Keratinocyte (primary cell): ENCODE measurements at regions not wholly inside any gene's neighbourhood (a gene's known extent, or its start where the extent isn't known, plus 50 kb on each side); places are given as distances from the start of the nearest gene placed in this dataset.

ENCODE experiments used
- DNase-seq: peaks from one replicate; pipeline ENCODE4 v3.0.0-alpha.2; 2011; ENCODE audit warnings: low read depth, missing footprints, low spot score
- FAIRE-seq: peaks from 2 replicates; lab custom pipeline; 2011; peaks lifted over from hg19 to GRCh38; lab: Jason Lieb, UNC
- H2AFZ ChIP-seq: 2 replicates; pipeline ENCODE4 v1.6.0; 2012; ENCODE audit warnings: low read length, control low read depth, inconsistent platforms; ENCODE audit not compliant: control insufficient read depth
- H3K27ac ChIP-seq: 2 replicates; pipeline ENCODE4 v1.5.1; 2011; ENCODE audit warnings: low read length; ENCODE audit not compliant: control insufficient read depth, insufficient read depth
- H3K27me3 ChIP-seq: 3 replicates; pipeline ENCODE4 v1.6.0; 2011; ENCODE audit warnings: low read length; ENCODE audit not compliant: control insufficient read depth, insufficient read depth; ENCODE audit errors: extremely low read depth
- H3K36me3 ChIP-seq, 2 experiments: 2 replicates in 1 of 2; 3 replicates in 1 of 2; pipeline ENCODE4 v1.5.1; 2011; ENCODE audit warnings: low read length in 2 of 2, mild to moderate bottlenecking in 1 of 2; ENCODE audit not compliant: control insufficient read depth in 2 of 2, insufficient read depth in 2 of 2; ENCODE audit errors: extremely low read depth in 1 of 2
- H3K4me1 ChIP-seq: 3 replicates; pipeline ENCODE4 v1.5.1; 2011; ENCODE audit warnings: low read length; ENCODE audit not compliant: control insufficient read depth, insufficient read depth; ENCODE audit errors: extremely low read depth
- H3K4me2 ChIP-seq: 3 replicates; pipeline ENCODE4 v1.6.0; 2011; ENCODE audit warnings: low read depth, low read length; ENCODE audit not compliant: control insufficient read depth, insufficient read depth; ENCODE audit errors: extremely low read depth
- H3K4me3 ChIP-seq, 3 experiments: fragments of 200-600 bp in 1 of 3; sonication (generic) in 1 of 3; 2 replicates in 2 of 3; 3 replicates in 1 of 3; pipeline ENCODE4 v1.5.1; 2011 to 2016; ENCODE audit warnings: low read length in 3 of 3, mild to moderate bottlenecking in 3 of 3, control low read depth in 2 of 3, inconsistent platforms in 1 of 3, low read depth in 1 of 3, mixed read lengths in 1 of 3, mixed run types in 1 of 3, moderate library complexity in 1 of 3; ENCODE audit not compliant: control insufficient read depth in 2 of 3, insufficient read depth in 2 of 3; ENCODE audit errors: extremely low read depth in 1 of 3
- H3K79me2 ChIP-seq: 2 replicates; pipeline ENCODE4 v1.6.0; 2012; ENCODE audit warnings: low read length; ENCODE audit not compliant: control insufficient read depth, insufficient read depth
- H3K9ac ChIP-seq: 3 replicates; pipeline ENCODE4 v1.6.0; 2011; ENCODE audit warnings: low read length; ENCODE audit not compliant: control insufficient read depth, insufficient read depth; ENCODE audit errors: extremely low read depth
- H3K9me1 ChIP-seq: 3 replicates; pipeline ENCODE4 v1.6.0; 2011; ENCODE audit warnings: low read length; ENCODE audit not compliant: control insufficient read depth, insufficient read depth; ENCODE audit errors: extremely low read depth
- H3K9me3 ChIP-seq: 2 replicates; pipeline ENCODE4 v1.5.1; 2012; ENCODE audit warnings: low read depth, low read length; ENCODE audit not compliant: control insufficient read depth
- H4K20me1 ChIP-seq: 3 replicates; pipeline ENCODE4 v1.6.0; 2011; ENCODE audit warnings: low read length; ENCODE audit not compliant: control insufficient read depth, insufficient read depth; ENCODE audit errors: extremely low read depth
- EZH2 ChIP-seq: IDR thresholded peaks from one replicate; pipeline ENCODE4 v1.6.1; 2012; ENCODE audit warnings: inconsistent platforms, mild to moderate bottlenecking, low read length, moderate library complexity
- dilution Hi-C: fragments of 300-500 bp; cut with MboI; formaldehyde crosslinking; loops from one replicate; pipeline ENCODE4 v1.7.0; 2020; ENCODE audit warnings: low sequenced_read_pairs; ENCODE audit not compliant: extremely low pct_ligation_motif_present
- TF ChIP-seq, protein P1 (sequence below), 3 experiments: IDR thresholded peaks in 1 of 3; conservative IDR thresholded peaks in 1 of 3; optimal IDR thresholded peaks in 1 of 3; 2 replicates in 2 of 3; 3 replicates in 1 of 3; pipeline versions ENCODE3 to v1.5.1; 2011; ENCODE audit warnings: low read length in 3 of 3, mild to moderate bottlenecking in 3 of 3, moderate library complexity in 2 of 3, control low read depth in 1 of 3, inconsistent platforms in 1 of 3; ENCODE audit not compliant: insufficient read depth in 2 of 3; ENCODE audit errors: extremely low read depth in 1 of 3

DNA sequence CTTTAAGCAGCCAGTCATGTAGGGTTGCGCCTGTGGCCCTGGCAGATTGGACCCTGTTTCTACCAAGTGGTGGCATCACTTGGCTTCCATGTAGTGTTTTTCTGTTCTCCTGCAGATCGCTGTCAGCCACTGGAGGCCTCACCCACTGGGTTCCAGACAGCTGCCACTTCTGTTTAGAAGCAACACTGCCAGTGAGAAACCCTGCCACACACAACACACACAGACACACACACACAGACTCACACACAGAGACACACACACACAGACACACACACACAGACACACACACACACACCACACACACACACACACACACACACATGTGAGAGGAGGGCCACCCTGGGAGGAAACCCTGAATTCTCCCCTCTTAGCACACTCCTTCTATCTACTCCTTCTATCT is 51.8 kb downstream of the UTRN start:
- Histone ChIP-seq H4K20me1 (no peaks in the 10 kb centered on the region), H3K79me2 (peaks cover 2% of the 10 kb centered on the region), H3K9me3 (no peaks in the 10 kb centered on the region), H3K9ac (no peak overlapping the region), H3K9me1 (no peaks in the 10 kb centered on the region), H2AFZ (no peak overlapping the region), H3K27ac (no peak overlapping the region), H3K4me1 (peaks cover 44% of the 10 kb centered on the region), H3K4me2 (no peak overlapping the region), H3K27me3 (no peaks in the 10 kb centered on the region), H3K36me3 (no peaks in the 10 kb centered on the region), H3K4me3 (no peak overlapping the region)
- no peak for FAIRE-seq
- dilution Hi-C loops: no loop called here
- DNase-seq: no peak
- TF ChIP-seq, protein P1, sequence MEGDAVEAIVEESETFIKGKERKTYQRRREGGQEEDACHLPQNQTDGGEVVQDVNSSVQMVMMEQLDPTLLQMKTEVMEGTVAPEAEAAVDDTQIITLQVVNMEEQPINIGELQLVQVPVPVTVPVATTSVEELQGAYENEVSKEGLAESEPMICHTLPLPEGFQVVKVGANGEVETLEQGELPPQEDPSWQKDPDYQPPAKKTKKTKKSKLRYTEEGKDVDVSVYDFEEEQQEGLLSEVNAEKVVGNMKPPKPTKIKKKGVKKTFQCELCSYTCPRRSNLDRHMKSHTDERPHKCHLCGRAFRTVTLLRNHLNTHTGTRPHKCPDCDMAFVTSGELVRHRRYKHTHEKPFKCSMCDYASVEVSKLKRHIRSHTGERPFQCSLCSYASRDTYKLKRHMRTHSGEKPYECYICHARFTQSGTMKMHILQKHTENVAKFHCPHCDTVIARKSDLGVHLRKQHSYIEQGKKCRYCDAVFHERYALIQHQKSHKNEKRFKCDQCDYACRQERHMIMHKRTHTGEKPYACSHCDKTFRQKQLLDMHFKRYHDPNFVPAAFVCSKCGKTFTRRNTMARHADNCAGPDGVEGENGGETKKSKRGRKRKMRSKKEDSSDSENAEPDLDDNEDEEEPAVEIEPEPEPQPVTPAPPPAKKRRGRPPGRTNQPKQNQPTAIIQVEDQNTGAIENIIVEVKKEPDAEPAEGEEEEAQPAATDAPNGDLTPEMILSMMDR (optimal IDR thresholded peaks at IDR 0.05 in 1 of 3, IDR thresholded peaks at IDR 0.05 in 1 of 3, conservative IDR thresholded peaks at IDR 0.05 in 1 of 3; ENCODE audit: extremely low read depth in 1 of 3, insufficient read depth in 2 of 3, low read length in 3 of 3): no peak
- TF ChIP-seq EZH2: no peak

DNA sequence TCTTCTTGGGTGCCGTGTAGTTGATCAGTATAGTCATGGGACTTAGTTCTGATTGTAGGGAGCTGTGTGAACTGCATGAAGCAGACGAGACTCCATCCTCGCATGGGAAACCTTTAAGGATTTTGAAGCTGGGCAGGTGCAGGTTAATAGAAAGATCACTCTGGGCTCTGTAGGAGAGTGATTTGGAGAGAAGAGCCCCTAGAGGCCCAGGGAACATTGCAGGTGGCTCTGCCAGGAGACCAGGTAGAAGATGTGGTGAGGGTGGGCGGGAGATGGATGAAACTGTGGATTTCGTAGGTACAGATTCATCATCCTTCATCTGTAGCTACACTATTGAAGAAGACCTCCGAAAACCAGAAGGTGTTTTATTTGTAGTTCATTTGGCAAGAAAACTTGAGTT is 53.3 kb downstream of the UTRN start:
- Histone ChIP-seq H3K4me2 (no peak overlapping the region), H2AFZ (no peak overlapping the region)

More for the DNA sequence above, 53.3 kb downstream of the UTRN start:
- Histone ChIP-seq H3K27me3 (no peaks in the 10 kb centered on the region), H3K9ac (no peak overlapping the region), H3K4me3 (no peak overlapping the region), H3K79me2 (peaks cover 4% of the 10 kb centered on the region), H3K9me1 (no peaks in the 10 kb centered on the region), H3K9me3 (no peaks in the 10 kb centered on the region), H3K4me1 (peaks cover 49% of the 10 kb centered on the region), H3K27ac (no peak overlapping the region), H3K36me3 (no peaks in the 10 kb centered on the region), H4K20me1 (no peaks in the 10 kb centered on the region)
- no peak for DNase-seq
- TF ChIP-seq, protein P1 (optimal IDR thresholded peaks at IDR 0.05 in 1 of 3, IDR thresholded peaks at IDR 0.05 in 1 of 3, conservative IDR thresholded peaks at IDR 0.05 in 1 of 3; ENCODE audit: extremely low read depth in 1 of 3, insufficient read depth in 2 of 3, low read length in 3 of 3): no peak
- no peak for TF ChIP-seq EZH2
- no peak for FAIRE-seq
- dilution Hi-C loops: no loop called here
